ENCODE measurements at regions not wholly inside any gene's neighbourhood (a gene's known extent, or its start where the extent isn't known, plus 50 kb on each side); places are given as distances from the start of the nearest gene placed in this dataset.
"Not testable (repeated sequence)": the region's sequence is repeated elsewhere in the genome, so short reads cannot be mapped to it uniquely, and the experiment has no call there.

- no peak for TF ChIP-seq CTCF (IDR thresholded peaks at IDR 0.05; ENCODE audit: control insufficient read depth, extremely low read depth, insufficient read depth)
- peak; percentile 48 for DNase-seq (ENCODE audit: low read depth)
- H3K4me3 ChIP-seq (ENCODE audit: low read depth, low read length), result no peak overlapping the region
Observed at GRCh38 chrX:155747520-155747919, 133.6 kb upstream of the VAMP7 start.

GRCh38 chrX:155745792-155746191 is 133.0 kb upstream of the TMLHE start:
- no peak for DNase-seq (ENCODE audit: low read depth)
- no peak overlapping the region for H3K4me3 ChIP-seq (ENCODE audit: low read depth, low read length)
- no peak for TF ChIP-seq CTCF (IDR thresholded peaks at IDR 0.05; ENCODE audit: control insufficient read depth, extremely low read depth, insufficient read depth)

- DNase-seq (ENCODE audit: low read depth), result no peak
- no peak for TF ChIP-seq CTCF (IDR thresholded peaks at IDR 0.05; ENCODE audit: control insufficient read depth, extremely low read depth, insufficient read depth)
- H3K4me3 ChIP-seq (ENCODE audit: low read depth, low read length), result no peak overlapping the region
Observed at GRCh38 chrX:155744534-155744933, 131.8 kb upstream of the TMLHE start.

GRCh38 chrX:155728335-155728734 is 115.6 kb upstream of the TMLHE start:
- H3K4me3 ChIP-seq (ENCODE audit: low read depth, low read length); DNase-seq (ENCODE audit: low read depth): not testable (repeated sequence)

GRCh38 chrX:155718972-155719586 is 106.3 kb upstream of the TMLHE start:
- DNase-seq (ENCODE audit: low read depth), result no peak
- no peak for TF ChIP-seq CTCF (IDR thresholded peaks at IDR 0.05; ENCODE audit: control insufficient read depth, extremely low read depth, insufficient read depth)
- H3K4me3 ChIP-seq (ENCODE audit: low read depth, low read length), result no peak overlapping the region

- no peak overlapping the region for H3K4me3 ChIP-seq (ENCODE audit: low read depth, low read length)
- no peak for TF ChIP-seq CTCF (IDR thresholded peaks at IDR 0.05; ENCODE audit: control insufficient read depth, extremely low read depth, insufficient read depth)
Observed at GRCh38 chrX:155715141-155715540, 102.4 kb upstream of the TMLHE start.

GRCh38 chrX:155695419-155695818 is 82.7 kb upstream of the TMLHE start:
- no peak overlapping the region for H3K4me3 ChIP-seq (ENCODE audit: low read depth, low read length)
- DNase-seq (ENCODE audit: low read depth), result no peak
- no peak for TF ChIP-seq CTCF (IDR thresholded peaks at IDR 0.05; ENCODE audit: control insufficient read depth, extremely low read depth, insufficient read depth)

More at GRCh38 chrX:155715141-155715540, 102.4 kb upstream of the TMLHE start:
- DNase-seq (ENCODE audit: low read depth), result no peak

All from LNCaP clone FGC (cell line).